ENCODE measurements at regions not wholly inside any gene's neighbourhood (a gene's known extent, or its start where the extent isn't known, plus 50 kb on each side); places are given as distances from the start of the nearest gene placed in this dataset.

- TF ChIP-seq POLR2A (IDR thresholded peaks at IDR 0.05) = no peak
- TF ChIP-seq, protein P1, sequence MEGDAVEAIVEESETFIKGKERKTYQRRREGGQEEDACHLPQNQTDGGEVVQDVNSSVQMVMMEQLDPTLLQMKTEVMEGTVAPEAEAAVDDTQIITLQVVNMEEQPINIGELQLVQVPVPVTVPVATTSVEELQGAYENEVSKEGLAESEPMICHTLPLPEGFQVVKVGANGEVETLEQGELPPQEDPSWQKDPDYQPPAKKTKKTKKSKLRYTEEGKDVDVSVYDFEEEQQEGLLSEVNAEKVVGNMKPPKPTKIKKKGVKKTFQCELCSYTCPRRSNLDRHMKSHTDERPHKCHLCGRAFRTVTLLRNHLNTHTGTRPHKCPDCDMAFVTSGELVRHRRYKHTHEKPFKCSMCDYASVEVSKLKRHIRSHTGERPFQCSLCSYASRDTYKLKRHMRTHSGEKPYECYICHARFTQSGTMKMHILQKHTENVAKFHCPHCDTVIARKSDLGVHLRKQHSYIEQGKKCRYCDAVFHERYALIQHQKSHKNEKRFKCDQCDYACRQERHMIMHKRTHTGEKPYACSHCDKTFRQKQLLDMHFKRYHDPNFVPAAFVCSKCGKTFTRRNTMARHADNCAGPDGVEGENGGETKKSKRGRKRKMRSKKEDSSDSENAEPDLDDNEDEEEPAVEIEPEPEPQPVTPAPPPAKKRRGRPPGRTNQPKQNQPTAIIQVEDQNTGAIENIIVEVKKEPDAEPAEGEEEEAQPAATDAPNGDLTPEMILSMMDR (IDR thresholded peaks at IDR 0.05) = no peak
- H3K36me3 ChIP-seq = no peaks in the 10 kb centered on the region
- no peak for DNase-seq
- peak overlapping the region in 2 of 3 donors; percentile 7 to 80 for H3K27ac ChIP-seq
- intact Hi-C loops (cut with DNase I) = loop anchor here in 1 of 2 donors (10.0 kb wide), 1 partner anchor 245 kb away; the partner anchor contains the start of gene GLUL
- ATAC-seq = peak; percentile 60 to 68 (median 61)
- no peaks in the 10 kb centered on the region for H3K9me3 ChIP-seq
- no peak overlapping the region for H3K4me3 ChIP-seq
- no peaks in the 10 kb centered on the region for H3K4me1 ChIP-seq
- no peaks in the 10 kb centered on the region for H3K27me3 ChIP-seq
- 76% methylated on average over 4 of the region's 6 CpGs for WGBS (ENCODE audit: insufficient coverage, low coverage, low lambda C conversion rate, missing lambda C conversion rate)
Measured at GRCh38 chr1:182149411-182149965, 88.0 kb upstream of the ZNF648 start.

- intact Hi-C loops (cut with DNase I) = loop anchor here in 1 of 2 donors (10.0 kb wide), 1 partner anchor 247 kb away; the partner anchor contains the start of gene GLUL
- H3K4me3 ChIP-seq = no peak overlapping the region
- H3K27me3 ChIP-seq = no peaks in the 10 kb centered on the region
- DNase-seq = no peak
- WGBS (ENCODE audit: insufficient coverage, low coverage, low lambda C conversion rate, missing lambda C conversion rate) = 60% methylated on average over 2 of the region's 5 CpGs
- peaks cover 0 to 8% (median 0%) of the 10 kb centered on the region in 4 donors for H3K4me1 ChIP-seq
- ATAC-seq = no peak
- TF ChIP-seq, protein P1 (IDR thresholded peaks at IDR 0.05) = no peak
- TF ChIP-seq POLR2A (IDR thresholded peaks at IDR 0.05) = no peak
- H3K27ac ChIP-seq = peak overlapping the region in 2 of 3 donors; percentile 58 to 80
- no peaks in the 10 kb centered on the region for H3K36me3 ChIP-seq
- H3K9me3 ChIP-seq = no peaks in the 10 kb centered on the region
Measured at GRCh38 chr1:182147951-182148350, 86.4 kb upstream of the ZNF648 start.

DNA sequence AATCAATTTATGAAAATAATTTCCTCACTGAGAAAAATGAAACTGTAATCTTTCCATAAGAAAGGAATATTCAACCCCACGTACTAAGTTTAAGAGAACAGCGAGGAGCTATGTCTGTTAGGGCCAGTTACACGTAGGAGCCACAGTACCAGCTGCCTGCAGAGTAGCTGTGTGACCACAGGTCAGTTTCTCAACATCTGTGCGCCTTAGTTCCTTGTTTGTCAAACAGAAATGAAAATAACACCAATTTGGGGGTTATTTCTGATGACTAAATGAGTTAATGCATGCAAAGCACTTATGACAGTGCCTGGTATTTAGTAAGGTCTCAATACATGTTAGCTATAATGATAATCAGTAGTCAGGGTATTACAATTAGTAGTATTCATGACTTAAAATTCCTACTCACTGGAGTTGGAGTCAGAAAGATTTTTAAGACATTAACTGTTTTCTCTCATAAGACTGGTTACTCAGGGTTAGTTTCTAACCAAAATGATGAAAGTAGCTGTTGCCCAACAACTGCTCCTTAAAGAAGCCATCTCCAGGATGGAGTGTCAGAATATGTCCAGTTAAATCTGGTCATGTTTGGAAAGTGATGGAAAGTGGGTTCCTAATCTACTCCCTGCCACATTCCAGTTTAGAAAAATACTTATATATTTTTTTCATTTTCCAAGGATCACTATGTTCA is 85.8 kb upstream of the ZNF648 start:
- intact Hi-C loops (cut with DNase I) = loop anchor here in 1 of 2 donors (10.0 kb wide), 1 partner anchor 248 kb away; the partner anchor contains the start of gene GLUL
- H3K9me3 ChIP-seq = no peaks in the 10 kb centered on the region
- peak overlapping the region; percentile 13 to 80 (median 58) for H3K27ac ChIP-seq
- 39% methylated on average over 4 of the region's 4 CpGs for WGBS (ENCODE audit: insufficient coverage, low coverage, low lambda C conversion rate, missing lambda C conversion rate)
- H3K36me3 ChIP-seq = no peaks in the 10 kb centered on the region
- no peaks in the 10 kb centered on the region for H3K27me3 ChIP-seq
- H3K4me1 ChIP-seq = peaks cover 0 to 10% (median 0%) of the 10 kb centered on the region in 4 donors
- no peak for DNase-seq
- TF ChIP-seq POLR2A (IDR thresholded peaks at IDR 0.05) = no peak
- TF ChIP-seq, protein P1 (IDR thresholded peaks at IDR 0.05) = no peak
- peak in 3 of 4 donors; percentile 11 to 30 (median 20) for ATAC-seq
- no peak overlapping the region for H3K4me3 ChIP-seq

- no peaks in the 10 kb centered on the region for H3K27me3 ChIP-seq
- no peak overlapping the region for H3K4me3 ChIP-seq
- peaks cover 0 to 10% (median 0%) of the 10 kb centered on the region in 4 donors for H3K4me1 ChIP-seq
- H3K27ac ChIP-seq = peak overlapping the region in 2 of 3 donors; percentile 33 to 80
- peak; percentile 33 to 60 (median 46) for ATAC-seq
- no peaks in the 10 kb centered on the region for H3K36me3 ChIP-seq
- no peaks in the 10 kb centered on the region for H3K9me3 ChIP-seq
- intact Hi-C loops (cut with DNase I) = loop anchor here in 1 of 2 donors (10.0 kb wide), 1 partner anchor 249 kb away; the partner anchor contains the start of gene GLUL
- TF ChIP-seq, protein P1 (IDR thresholded peaks at IDR 0.05) = no peak
- no peak for TF ChIP-seq POLR2A (IDR thresholded peaks at IDR 0.05)
- WGBS (ENCODE audit: insufficient coverage, low coverage, low lambda C conversion rate, missing lambda C conversion rate) = 17% methylated on average over 5 of the region's 5 CpGs
- peak; percentile 50 to 73 (median 73) for DNase-seq
Measured at GRCh38 chr1:182146286-182146685, 84.8 kb upstream of the ZNF648 start.
